ENCODE measurements at regions not wholly inside any gene's neighbourhood (a gene's known extent, or its start where the extent isn't known, plus 50 kb on each side); places are given as distances from the start of the nearest gene placed in this dataset.

DNA sequence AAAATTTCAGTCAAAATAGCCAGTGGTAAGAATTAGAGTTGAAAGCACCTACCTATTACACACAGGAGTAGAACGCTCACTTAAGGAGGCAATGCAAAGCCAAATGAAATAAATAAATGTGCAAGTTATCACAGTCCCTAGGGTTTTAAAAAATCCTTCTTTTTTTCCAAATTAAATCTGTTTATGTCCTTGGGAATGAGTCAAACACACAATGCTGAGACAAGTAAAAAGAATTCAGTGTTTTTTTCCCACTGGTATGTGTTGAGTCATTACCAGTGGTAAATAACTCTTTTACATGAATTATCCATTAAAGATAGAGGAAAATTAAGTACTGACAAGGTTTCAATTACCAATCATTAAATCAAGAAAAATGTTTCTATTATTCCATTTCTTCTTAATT, 438.6 kb downstream of the TNS3 start:
- H3K4me2 ChIP-seq (ENCODE audit: low read depth, low read length), result no peak overlapping the region; the same call in 1 of the 2 replicates
- no peak overlapping the region for H3K23ac ChIP-seq (ENCODE audit: low read depth, low read length)
- ChIA-PET CTCF (no interaction called here), POLR2A (ENCODE audit: unreplicated experiment) (no interaction called here)
- H3K27me3 ChIP-seq (ENCODE audit: control insufficient read depth, insufficient read depth, low read length), result no peaks in the 10 kb centered on the region
- H2BK15ac ChIP-seq (ENCODE audit: low read depth, low read length), result no peak overlapping the region
- H3K9me3 ChIP-seq (ENCODE audit: control insufficient read depth, insufficient read depth, low read length), result no peaks in the 10 kb centered on the region
- in situ Hi-C loops (cut with MboI; ENCODE audit: low sequenced_read_pairs) (no loop called here), dilution Hi-C loops (cut with HindIII; ENCODE audit: low sequenced_read_pairs, unreplicated experiment) (no loop called here), intact Hi-C loops (cut with micrococcal nuclease) (no loop called here)
- peak overlapping the region; percentile 60; the same call in 1 of the 2 replicates for H4K5ac ChIP-seq (ENCODE audit: low read depth, low read length)
- no peak overlapping the region for H3K4ac ChIP-seq (ENCODE audit: low read depth, low read length)
- H3K79me1 ChIP-seq (ENCODE audit: low read depth in 1 of 2, low read length in 2 of 2), result no peaks in the 10 kb centered on the region
- no peak overlapping the region for H2AK9ac ChIP-seq (replicated peaks; ENCODE audit: low read depth, low read length, poor library complexity)
- no peak overlapping the region for H3K14ac ChIP-seq (replicated peaks; ENCODE audit: low read depth, low read length)
- H4K91ac ChIP-seq (ENCODE audit: insufficient read depth, low read depth, low read length), result peak overlapping the region; percentile 88; the same call in 1 of the 2 replicates
- no peaks in the 10 kb centered on the region for H3K36me3 ChIP-seq (ENCODE audit: control insufficient read depth, insufficient read depth, low read length)
- WGBS, 2 experiments (ENCODE audit: extremely low coverage in 2 of 2, insufficient read length in 1 of 2), result no CpG with 5 or more reads among the region's 1 CpG
- H3K4me1 ChIP-seq (ENCODE audit: control insufficient read depth, insufficient read depth, low read length), result peaks cover 13% of the 10 kb centered on the region
- H3K9me1 ChIP-seq (ENCODE audit: insufficient read depth, low read length), result peaks cover 10% of the 10 kb centered on the region
- H3K9ac ChIP-seq (ENCODE audit: low read depth, low read length), result no peak overlapping the region
- no peak overlapping the region; the same call in 1 of the 2 replicates for H2BK20ac ChIP-seq (ENCODE audit: low read depth, low read length)
- DNase-seq (peak; percentile 84), ATAC-seq (ENCODE audit: low read depth) (peak; percentile 90)
- H3K18ac ChIP-seq (ENCODE audit: low read depth, low read length), result peak overlapping the region; percentile 95; the same call in 1 of the 2 replicates
- H4K8ac ChIP-seq (ENCODE audit: low read depth in 2 of 2, low read length in 2 of 2), result peak overlapping the region in 1 of 2 experiments; percentile 69; a peak in 1 of 4 replicates
- no peak overlapping the region for H2AFZ ChIP-seq (replicated peaks; ENCODE audit: low read length, poor library complexity)
- no peak overlapping the region for H3K56ac ChIP-seq (ENCODE audit: extremely low read depth, insufficient read depth, low read length)
- TF ChIP-seq FOS (IDR thresholded peaks at IDR 0.05; ENCODE audit: low read depth, low read length), result peak; percentile 76
- TF ChIP-seq RAD21 (IDR thresholded peaks at IDR 0.05; ENCODE audit: low read length), result no peak
- TF ChIP-seq CHD1 (IDR thresholded peaks at IDR 0.05; ENCODE audit: low read depth, low read length), result no peak
- TF ChIP-seq, protein P1, sequence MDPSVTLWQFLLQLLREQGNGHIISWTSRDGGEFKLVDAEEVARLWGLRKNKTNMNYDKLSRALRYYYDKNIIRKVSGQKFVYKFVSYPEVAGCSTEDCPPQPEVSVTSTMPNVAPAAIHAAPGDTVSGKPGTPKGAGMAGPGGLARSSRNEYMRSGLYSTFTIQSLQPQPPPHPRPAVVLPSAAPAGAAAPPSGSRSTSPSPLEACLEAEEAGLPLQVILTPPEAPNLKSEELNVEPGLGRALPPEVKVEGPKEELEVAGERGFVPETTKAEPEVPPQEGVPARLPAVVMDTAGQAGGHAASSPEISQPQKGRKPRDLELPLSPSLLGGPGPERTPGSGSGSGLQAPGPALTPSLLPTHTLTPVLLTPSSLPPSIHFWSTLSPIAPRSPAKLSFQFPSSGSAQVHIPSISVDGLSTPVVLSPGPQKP (IDR thresholded peaks at IDR 0.05; ENCODE audit: borderline replicate concordance, low read depth, low read length), result no peak
- no peak for TF ChIP-seq BHLHE40 (IDR thresholded peaks at IDR 0.05; ENCODE audit: low read depth, low read length)
- TF ChIP-seq, protein P2, sequence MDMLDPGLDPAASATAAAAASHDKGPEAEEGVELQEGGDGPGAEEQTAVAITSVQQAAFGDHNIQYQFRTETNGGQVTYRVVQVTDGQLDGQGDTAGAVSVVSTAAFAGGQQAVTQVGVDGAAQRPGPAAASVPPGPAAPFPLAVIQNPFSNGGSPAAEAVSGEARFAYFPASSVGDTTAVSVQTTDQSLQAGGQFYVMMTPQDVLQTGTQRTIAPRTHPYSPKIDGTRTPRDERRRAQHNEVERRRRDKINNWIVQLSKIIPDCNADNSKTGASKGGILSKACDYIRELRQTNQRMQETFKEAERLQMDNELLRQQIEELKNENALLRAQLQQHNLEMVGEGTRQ (IDR thresholded peaks at IDR 0.05; ENCODE audit: low read depth, low read length), result no peak
- TF ChIP-seq SMC3 (IDR thresholded peaks at IDR 0.05; ENCODE audit: low read depth, low read length), result no peak
- no peak for TF ChIP-seq RCOR1 (IDR thresholded peaks at IDR 0.05; ENCODE audit: insufficient replicate concordance, low read length)
- TF ChIP-seq POLR2A (IDR thresholded peaks at IDR 0.05; ENCODE audit: low read depth, low read length), result no peak
- TF ChIP-seq MAFK (IDR thresholded peaks at IDR 0.05; ENCODE audit: low read depth, low read length), result peak; percentile 69
- TF ChIP-seq, protein P3, sequence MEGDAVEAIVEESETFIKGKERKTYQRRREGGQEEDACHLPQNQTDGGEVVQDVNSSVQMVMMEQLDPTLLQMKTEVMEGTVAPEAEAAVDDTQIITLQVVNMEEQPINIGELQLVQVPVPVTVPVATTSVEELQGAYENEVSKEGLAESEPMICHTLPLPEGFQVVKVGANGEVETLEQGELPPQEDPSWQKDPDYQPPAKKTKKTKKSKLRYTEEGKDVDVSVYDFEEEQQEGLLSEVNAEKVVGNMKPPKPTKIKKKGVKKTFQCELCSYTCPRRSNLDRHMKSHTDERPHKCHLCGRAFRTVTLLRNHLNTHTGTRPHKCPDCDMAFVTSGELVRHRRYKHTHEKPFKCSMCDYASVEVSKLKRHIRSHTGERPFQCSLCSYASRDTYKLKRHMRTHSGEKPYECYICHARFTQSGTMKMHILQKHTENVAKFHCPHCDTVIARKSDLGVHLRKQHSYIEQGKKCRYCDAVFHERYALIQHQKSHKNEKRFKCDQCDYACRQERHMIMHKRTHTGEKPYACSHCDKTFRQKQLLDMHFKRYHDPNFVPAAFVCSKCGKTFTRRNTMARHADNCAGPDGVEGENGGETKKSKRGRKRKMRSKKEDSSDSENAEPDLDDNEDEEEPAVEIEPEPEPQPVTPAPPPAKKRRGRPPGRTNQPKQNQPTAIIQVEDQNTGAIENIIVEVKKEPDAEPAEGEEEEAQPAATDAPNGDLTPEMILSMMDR (conservative IDR thresholded peaks at IDR 0.05; ENCODE audit: low read depth, low read length), result no peak
- TF ChIP-seq MAZ (IDR thresholded peaks at IDR 0.05; ENCODE audit: borderline replicate concordance, low read depth, low read length), result no peak
- TF ChIP-seq CEBPB (IDR thresholded peaks at IDR 0.05; ENCODE audit: low read depth, low read length), result no peak
- no peak for TF ChIP-seq MXI1 (IDR thresholded peaks at IDR 0.05; ENCODE audit: borderline replicate concordance, low read depth, low read length)
- peak overlapping the region; percentile 63; the same call in 1 of the 2 replicates for H3K27ac ChIP-seq (ENCODE audit: insufficient read depth, low read length)
- H2BK5ac ChIP-seq (ENCODE audit: low read depth, low read length, poor library complexity, severe bottlenecking), result peak overlapping the region; percentile 90
- no TSS peak for BruUV-seq (replicated peaks)
- no peak overlapping the region for H2AK5ac ChIP-seq (ENCODE audit: low read depth, low read length)
- H3K4me3 ChIP-seq (ENCODE audit: insufficient read depth, low read depth, low read length), result no peak overlapping the region
- peak overlapping the region; percentile 94; the same call in 1 of the 2 replicates for H2BK120ac ChIP-seq (ENCODE audit: low read depth, low read length)
- H4K20me1 ChIP-seq (ENCODE audit: insufficient read depth, low read length), result no peaks in the 10 kb centered on the region

All from IMR-90 (cell line).